Stimulated activated CD4-positive, alpha-beta T cell treated with anti-CD3 and anti-CD28 coated beads, Interleukin-2, amount 100 ng/mL, for 4 hours (primary cell): ENCODE measurements at regions not wholly inside any gene's neighbourhood (a gene's known extent, or its start where the extent isn't known, plus 50 kb on each side); places are given as distances from the start of the nearest gene placed in this dataset.
A peak's percentile ranks its signal among the peaks of the same experiment; 100 is the strongest.
"Not testable (repeated sequence)": the region's sequence is repeated elsewhere in the genome, so short reads cannot be mapped to it uniquely, and the experiment has no call there.

ENCODE experiments used
- DNase-seq: peaks from one replicate; pipeline ENCODE4 v3.0.0-alpha.2; 2020; ENCODE audit warnings: low read depth

- no peak for DNase-seq
Observed at GRCh38 chr6:151671195-151671594, 136.3 kb upstream of the ESR1 start.

GRCh38 chr6:151674578-151674977 lies 132.9 kb upstream of the ESR1 start:
- no peak for DNase-seq

- peak; percentile 16 for DNase-seq
Observed at GRCh38 chr6:151675746-151676459, 131.6 kb upstream of the ESR1 start.

- DNase-seq, result no peak
Observed at GRCh38 chr6:151676460-151676945, 131.0 kb upstream of the ESR1 start.

GRCh38 chr6:151677404-151677803 lies 130.1 kb upstream of the ESR1 start:
- no peak for DNase-seq

GRCh38 chr6:151679081-151679480 lies 128.4 kb upstream of the ESR1 start:
- no peak for DNase-seq

GRCh38 chr6:151679941-151680340 lies 127.5 kb upstream of the ESR1 start:
- no peak for DNase-seq

- DNase-seq, result no peak
Observed at GRCh38 chr6:151680846-151681432, 126.5 kb upstream of the ESR1 start.

- no peak for DNase-seq
Observed at GRCh38 chr6:151681433-151682059, 125.9 kb upstream of the ESR1 start.

GRCh38 chr6:151682251-151682650 lies 125.2 kb upstream of the ESR1 start:
- DNase-seq, result no peak

GRCh38 chr6:151682922-151683321 lies 124.6 kb upstream of the ESR1 start:
- no peak for DNase-seq

GRCh38 chr6:151683381-151683780 lies 124.1 kb upstream of the ESR1 start:
- no peak for DNase-seq

- no peak for DNase-seq
Observed at GRCh38 chr6:151689499-151690201, 117.8 kb upstream of the ESR1 start.

GRCh38 chr6:151690303-151690702 lies 117.2 kb upstream of the ESR1 start:
- no peak for DNase-seq

- DNase-seq, result no peak
Observed at GRCh38 chr6:151690768-151691562, 116.5 kb upstream of the ESR1 start.

- no peak for DNase-seq
Observed at GRCh38 chr6:151692216-151692615, 115.3 kb upstream of the ESR1 start.

GRCh38 chr6:151693366-151693765 lies 114.1 kb upstream of the ESR1 start:
- no peak for DNase-seq

GRCh38 chr6:151695156-151695555 lies 112.3 kb upstream of the ESR1 start:
- no peak for DNase-seq

- not testable (repeated sequence) for DNase-seq
Observed at GRCh38 chr6:151696302-151696701, 111.2 kb upstream of the ESR1 start.

GRCh38 chr6:151698931-151699700 lies 108.4 kb upstream of the ESR1 start:
- no peak for DNase-seq

- no peak for DNase-seq
Observed at GRCh38 chr6:151699719-151700118, 107.8 kb upstream of the ESR1 start.
